ENCODE measurements at regions not wholly inside any gene's neighbourhood (a gene's known extent, or its start where the extent isn't known, plus 50 kb on each side); places are given as distances from the start of the nearest gene placed in this dataset.

GRCh38 chr1:212192261-212192998 is 92.8 kb upstream of the PPP2R5A start:
- TF ChIP-seq GABPA (IDR thresholded peaks at IDR 0.05; ENCODE audit: low read depth) (no peak), PBX3 (IDR thresholded peaks at IDR 0.05) (no peak), ZBTB33 (IDR thresholded peaks at IDR 0.05; ENCODE audit: borderline replicate concordance, low read depth) (no peak), NRF1 (IDR thresholded peaks at IDR 0.05; ENCODE audit: low read depth, low read length) (no peak), TCF12 (IDR thresholded peaks at IDR 0.05) (no peak), RFX5 (IDR thresholded peaks at IDR 0.05; ENCODE audit: low read length) (no peak), FOXJ3 (CRISPR knock-in tag; IDR thresholded peaks at IDR 0.05) (no peak), MEF2A (IDR thresholded peaks at IDR 0.05; ENCODE audit: borderline replicate concordance, low read depth) (no peak), EZH2phosphoT487 (IDR thresholded peaks at IDR 0.05; ENCODE audit: borderline replicate concordance, low read depth) (no peak), ELF1 (IDR thresholded peaks at IDR 0.05) (no peak), TAF1 (IDR thresholded peaks at IDR 0.05; ENCODE audit: borderline replicate concordance, low read depth, low read length) (no peak), YY1 (IDR thresholded peaks at IDR 0.05; ENCODE audit: low read depth) (no peak), POLR2AphosphoS5 (IDR thresholded peaks at IDR 0.05; ENCODE audit: low read depth, low read length) (no peak), RAD21 (IDR thresholded peaks at IDR 0.05; ENCODE audit: low read length) (no peak), TEAD4 (IDR thresholded peaks at IDR 0.05; ENCODE audit: borderline replicate concordance, insufficient read depth) (no peak), RCOR1 (IDR thresholded peaks at IDR 0.05; ENCODE audit: low read length) (no peak), EP300 (IDR thresholded peaks at IDR 0.05; ENCODE audit: borderline replicate concordance in 1 of 2, low read depth in 1 of 2, low read length in 1 of 2) (no peak), USF1 (IDR thresholded peaks at IDR 0.05; ENCODE audit: borderline replicate concordance, low read depth) (no peak), JUND (IDR thresholded peaks at IDR 0.05) (no peak), CHD2 (IDR thresholded peaks at IDR 0.05; ENCODE audit: low read length, partially characterized antibody) (no peak)
- DNase-seq = no peak
- 25% methylated on average over 2 of the region's 2 CpGs for WGBS (ENCODE audit: low lambda C conversion rate)
- ChIA-PET POLR2A (no interaction called here), CTCF (no interaction called here)
- H3K27ac ChIP-seq (ENCODE audit: low read depth in 2 of 2, low read length in 1 of 2) = no peak overlapping the region
- H3K4me2 ChIP-seq = no peak overlapping the region
- H3K27me3 ChIP-seq (ENCODE audit: insufficient read depth) = no peaks in the 10 kb centered on the region
- no peak overlapping the region for H3K9ac ChIP-seq
- H3F3A ChIP-seq (replicated peaks; ENCODE audit: insufficient read depth) = peaks cover 3% of the 10 kb centered on the region
- H3K9me2 ChIP-seq = no peaks in the 10 kb centered on the region
- peaks cover 0 to 8% of the 10 kb centered on the region in 2 experiments; a peak in 1 of 4 replicates for H3K4me1 ChIP-seq (ENCODE audit: control insufficient read depth in 1 of 2, insufficient read depth in 2 of 2, low read depth in 1 of 2, low read length in 1 of 2)
- no peak overlapping the region for H2AFZ ChIP-seq (ENCODE audit: low read depth)
- H3K79me2 ChIP-seq (ENCODE audit: insufficient read depth) = no peaks in the 10 kb centered on the region
- no peaks in the 10 kb centered on the region for H3K36me3 ChIP-seq (replicated peaks in 1 of 2; ENCODE audit: control insufficient read depth in 1 of 2, insufficient read depth in 2 of 2, low read length in 1 of 2)
- no peak overlapping the region for H3K4me3 ChIP-seq (ENCODE audit: low read depth in 2 of 2, low read length in 1 of 2)
- no peaks in the 10 kb centered on the region for H3K9me3 ChIP-seq
- H4K20me1 ChIP-seq (ENCODE audit: insufficient read depth) = no peaks in the 10 kb centered on the region

Measured in SK-N-SH (cell line).